ENCODE measurements at regions not wholly inside any gene's neighbourhood (a gene's known extent, or its start where the extent isn't known, plus 50 kb on each side); places are given as distances from the start of the nearest gene placed in this dataset.

DNA sequence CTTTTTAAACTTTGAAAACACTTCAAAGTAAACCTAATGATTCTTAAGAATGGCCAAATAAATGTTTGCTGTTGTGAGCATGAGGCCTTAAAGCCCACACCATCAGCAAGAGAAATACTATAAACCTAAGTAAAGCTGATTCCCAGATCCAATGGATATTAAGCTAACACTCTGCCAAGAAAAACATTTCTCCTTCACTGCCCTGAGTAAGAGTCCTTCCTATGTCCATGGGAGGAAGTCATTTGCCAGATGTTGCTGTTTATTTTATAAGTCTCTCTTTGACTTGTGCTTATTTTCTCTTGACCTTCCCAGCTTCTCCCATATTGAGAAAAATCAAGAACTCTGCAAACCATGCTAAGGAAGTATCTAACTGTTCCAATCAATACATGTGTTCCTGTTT, 154.3 kb upstream of the EDNRA start:
- DNase-seq, result no peak
- H3K36me3 ChIP-seq, result no peaks in the 10 kb centered on the region

GRCh38 chr4:147327322-147327721, 153.6 kb upstream of the EDNRA start:
- Histone ChIP-seq H3K27me3 (ENCODE audit: insufficient read depth, low read depth, severe bottlenecking) (no peaks in the 10 kb centered on the region), H3K36me3 (no peaks in the 10 kb centered on the region), H3K4me3 (ENCODE audit: low read depth, low read length) (no peak overlapping the region), H3K27ac (no peak overlapping the region), H3K9me3 (ENCODE audit: severe bottlenecking) (no peaks in the 10 kb centered on the region)
- DNase-seq, result no peak
- TF ChIP-seq, protein P1, sequence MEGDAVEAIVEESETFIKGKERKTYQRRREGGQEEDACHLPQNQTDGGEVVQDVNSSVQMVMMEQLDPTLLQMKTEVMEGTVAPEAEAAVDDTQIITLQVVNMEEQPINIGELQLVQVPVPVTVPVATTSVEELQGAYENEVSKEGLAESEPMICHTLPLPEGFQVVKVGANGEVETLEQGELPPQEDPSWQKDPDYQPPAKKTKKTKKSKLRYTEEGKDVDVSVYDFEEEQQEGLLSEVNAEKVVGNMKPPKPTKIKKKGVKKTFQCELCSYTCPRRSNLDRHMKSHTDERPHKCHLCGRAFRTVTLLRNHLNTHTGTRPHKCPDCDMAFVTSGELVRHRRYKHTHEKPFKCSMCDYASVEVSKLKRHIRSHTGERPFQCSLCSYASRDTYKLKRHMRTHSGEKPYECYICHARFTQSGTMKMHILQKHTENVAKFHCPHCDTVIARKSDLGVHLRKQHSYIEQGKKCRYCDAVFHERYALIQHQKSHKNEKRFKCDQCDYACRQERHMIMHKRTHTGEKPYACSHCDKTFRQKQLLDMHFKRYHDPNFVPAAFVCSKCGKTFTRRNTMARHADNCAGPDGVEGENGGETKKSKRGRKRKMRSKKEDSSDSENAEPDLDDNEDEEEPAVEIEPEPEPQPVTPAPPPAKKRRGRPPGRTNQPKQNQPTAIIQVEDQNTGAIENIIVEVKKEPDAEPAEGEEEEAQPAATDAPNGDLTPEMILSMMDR (IDR thresholded peaks at IDR 0.05; ENCODE audit: low read depth, low read length), result no peak

More for the DNA sequence above, 154.3 kb upstream of the EDNRA start:
- TF ChIP-seq, protein P1 (IDR thresholded peaks at IDR 0.05; ENCODE audit: low read depth, low read length), result no peak
- H3K27me3 ChIP-seq (ENCODE audit: insufficient read depth, low read depth, severe bottlenecking), result no peaks in the 10 kb centered on the region
- H3K4me3 ChIP-seq (ENCODE audit: low read depth, low read length), result no peak overlapping the region
- H3K9me3 ChIP-seq (ENCODE audit: severe bottlenecking), result no peaks in the 10 kb centered on the region
- H3K27ac ChIP-seq, result no peak overlapping the region

DNA sequence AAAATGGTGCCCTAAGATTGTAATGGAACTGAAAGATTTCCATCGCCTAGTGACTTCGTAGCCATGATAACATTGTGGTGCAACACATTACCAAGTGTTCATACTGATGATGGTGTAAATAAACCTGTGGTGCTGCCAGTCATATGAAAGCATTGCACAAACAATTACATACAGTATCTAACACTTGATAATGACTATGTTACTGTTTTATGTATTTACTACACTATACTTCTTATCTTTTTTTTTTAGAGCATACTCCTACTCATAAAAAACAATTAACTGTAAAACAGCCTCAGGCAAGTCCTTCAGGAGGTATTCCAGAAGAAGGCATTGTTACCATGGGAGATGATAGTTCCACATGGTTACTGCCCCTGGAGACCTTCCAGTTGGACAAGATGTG, 152.7 kb upstream of the EDNRA start:
- no peaks in the 10 kb centered on the region for H3K36me3 ChIP-seq

DNA sequence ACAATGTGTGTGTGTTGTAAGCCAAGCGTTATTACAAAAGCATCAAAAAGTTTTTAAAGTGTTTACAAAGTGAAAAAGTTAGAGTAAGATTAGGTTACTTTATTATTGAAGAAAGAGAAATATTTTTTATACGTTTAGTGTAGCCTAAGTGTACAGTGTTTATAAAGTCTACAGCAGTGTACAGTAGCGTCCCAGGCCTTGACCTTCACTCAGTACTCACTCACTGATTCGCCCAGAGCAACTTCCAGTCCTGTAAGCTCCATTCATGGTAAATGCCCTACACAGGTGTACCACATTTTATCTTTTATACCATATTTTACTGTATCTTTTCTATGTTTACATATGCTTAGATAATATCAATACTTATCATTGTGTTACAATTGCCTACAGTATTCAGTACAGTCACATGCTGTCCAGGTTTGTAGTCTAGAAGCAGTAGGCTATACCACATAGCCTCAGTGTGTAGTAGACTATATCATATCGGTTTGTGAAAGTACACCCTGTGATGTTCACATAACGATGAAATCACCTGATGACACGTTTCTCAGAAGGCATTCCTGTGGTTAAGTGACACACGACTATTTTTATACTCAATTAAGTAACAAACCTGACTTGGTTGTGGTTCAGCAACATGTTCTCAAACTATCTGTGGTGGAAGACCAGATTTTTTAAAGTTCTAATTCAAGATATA, 152.0 kb upstream of the EDNRA start:
- H3K9me3 ChIP-seq (ENCODE audit: severe bottlenecking), result no peaks in the 10 kb centered on the region
- H3K27ac ChIP-seq, result no peak overlapping the region
- no peaks in the 10 kb centered on the region for H3K27me3 ChIP-seq (ENCODE audit: insufficient read depth, low read depth, severe bottlenecking)
- TF ChIP-seq, protein P1 (IDR thresholded peaks at IDR 0.05; ENCODE audit: low read depth, low read length), result no peak
- H3K36me3 ChIP-seq, result no peaks in the 10 kb centered on the region
- H3K4me3 ChIP-seq (ENCODE audit: low read depth, low read length), result no peak overlapping the region
- no peak for DNase-seq

More for the DNA sequence above, 152.7 kb upstream of the EDNRA start:
- TF ChIP-seq, protein P1 (IDR thresholded peaks at IDR 0.05; ENCODE audit: low read depth, low read length), result no peak
- no peaks in the 10 kb centered on the region for H3K9me3 ChIP-seq (ENCODE audit: severe bottlenecking)
- no peak overlapping the region for H3K4me3 ChIP-seq (ENCODE audit: low read depth, low read length)
- no peaks in the 10 kb centered on the region for H3K27me3 ChIP-seq (ENCODE audit: insufficient read depth, low read depth, severe bottlenecking)
- H3K27ac ChIP-seq, result no peak overlapping the region
- no peak for DNase-seq

DNA sequence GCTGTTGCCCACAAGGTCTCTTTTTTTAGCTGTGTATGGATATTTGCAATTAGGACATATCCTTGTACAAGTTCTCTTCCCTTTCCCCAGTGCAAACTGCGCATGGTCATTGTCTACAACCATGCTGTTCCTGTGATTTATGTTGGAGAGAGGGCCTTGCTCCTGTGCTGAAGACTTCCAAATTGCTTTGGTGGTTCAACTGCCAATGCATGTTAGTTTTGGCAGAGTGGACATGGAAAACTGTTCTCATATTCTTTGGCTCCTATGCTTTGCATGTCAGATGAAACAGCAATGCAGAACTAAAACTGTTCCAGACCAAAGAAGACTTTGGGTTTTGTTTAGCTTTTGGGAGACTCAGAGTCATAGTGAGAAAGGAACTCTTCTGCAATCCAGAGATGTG, 148.8 kb upstream of the EDNRA start:
- no peak overlapping the region for H3K27ac ChIP-seq
- no peaks in the 10 kb centered on the region for H3K27me3 ChIP-seq (ENCODE audit: insufficient read depth, low read depth, severe bottlenecking)
- TF ChIP-seq, protein P1 (IDR thresholded peaks at IDR 0.05; ENCODE audit: low read depth, low read length), result no peak
- H3K36me3 ChIP-seq, result no peaks in the 10 kb centered on the region
- no peaks in the 10 kb centered on the region for H3K9me3 ChIP-seq (ENCODE audit: severe bottlenecking)
- no peak for DNase-seq
- H3K4me3 ChIP-seq (ENCODE audit: low read depth, low read length), result no peak overlapping the region

DNA sequence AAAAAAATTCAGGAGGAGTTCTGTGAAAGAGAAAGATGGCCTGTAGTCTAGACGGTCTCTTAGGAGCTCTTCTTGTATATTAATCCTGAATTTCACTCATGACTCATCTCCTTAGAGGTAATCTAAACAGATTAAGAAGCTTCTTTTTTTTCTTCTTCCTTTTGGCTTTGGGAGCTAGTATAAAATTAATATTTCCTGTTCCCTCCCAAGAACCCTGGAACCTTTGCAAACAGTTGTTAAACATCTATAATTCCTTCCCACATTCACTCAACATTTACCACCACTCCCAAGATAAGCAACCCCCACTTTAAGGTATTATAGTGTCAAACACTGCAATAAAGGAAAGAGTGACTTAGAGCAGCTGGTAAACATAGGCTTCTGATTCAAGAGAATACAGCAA, 146.4 kb upstream of the EDNRA start:
- no peaks in the 10 kb centered on the region for H3K36me3 ChIP-seq
- H3K4me3 ChIP-seq (ENCODE audit: low read depth, low read length), result no peak overlapping the region
- H3K9me3 ChIP-seq (ENCODE audit: severe bottlenecking), result no peaks in the 10 kb centered on the region
- TF ChIP-seq, protein P1 (IDR thresholded peaks at IDR 0.05; ENCODE audit: low read depth, low read length), result no peak
- no peak for DNase-seq
- no peak overlapping the region for H3K27ac ChIP-seq
- H3K27me3 ChIP-seq (ENCODE audit: insufficient read depth, low read depth, severe bottlenecking), result no peaks in the 10 kb centered on the region
